Stomach (tissue), 8 donors: ENCODE measurements at regions not wholly inside any gene's neighbourhood (a gene's known extent, or its start where the extent isn't known, plus 50 kb on each side); places are given as distances from the start of the nearest gene placed in this dataset.

ENCODE experiments used
- DNase-seq, 2 donors: peaks; one replicate each; pipeline versions ENCODE4 v3.0.0 to v3.0.0-alpha.2; 2013 to 2019
- H3K27ac ChIP-seq, 5 donors: fragments of 200-600 bp in 4 of 5; sonication (generic) in 4 of 5; one replicate each; pipeline ENCODE4 v1.5.1; 2013 to 2019; ENCODE audit warnings: mild to moderate bottlenecking in 1 of 5, moderate library complexity in 1 of 5
- H3K27me3 ChIP-seq, 3 donors: fragments of 200-600 bp; sonication (generic); one replicate each; pipeline ENCODE4 v1.5.1; 2017 to 2019; ENCODE audit warnings: mixed run types in 1 of 3
- H3K36me3 ChIP-seq, 4 donors: fragments of 200-600 bp; sonication (generic); 1 replicate in 3 of 4; 2 replicates in 1 of 4; pipeline ENCODE4 v1.5.1; 2016 to 2019
- H3K4me1 ChIP-seq, 4 donors: fragments of 200-600 bp; sonication (generic); one replicate each; pipeline ENCODE4 v1.5.1; 2016 to 2019
- H3K4me3 ChIP-seq, 4 donors: fragments of 200-600 bp; sonication (generic) in 3 of 4; one replicate each; pipeline ENCODE4 v1.5.1; 2016 to 2019; ENCODE audit warnings: mild to moderate bottlenecking in 1 of 4
- H3K9me3 ChIP-seq, 4 donors: fragments of 200-600 bp; sonication (generic); one replicate each; pipeline ENCODE4 v1.5.1; 2016 to 2019
- EP300 ChIP-seq: sonication (generic); formaldehyde crosslinking; IDR thresholded peaks from one replicate; pipeline ENCODE4 v1.6.1; 2017; ENCODE audit warnings: antibody characterized with exemption
- POLR2A ChIP-seq, 4 donors: fragments of 450-650 bp; IDR thresholded peaks; one replicate each; pipeline ENCODE4 v1.6.1; 2016; ENCODE audit warnings: antibody characterized with exemption in 4 of 4, control low read depth in 2 of 4, mild to moderate bottlenecking in 1 of 4, moderate library complexity in 1 of 4
- POLR2AphosphoS5 ChIP-seq, 3 donors: sonication (generic); formaldehyde crosslinking; IDR thresholded peaks; one replicate each; pipeline ENCODE4 v1.6.1; 2016; ENCODE audit warnings: antibody characterized with exemption in 3 of 3
- WGBS, 5 donors: extraction: QIAGEN DNeasy Blood & Tissue Kit in 3 of 5; methylation state at CpG; one replicate each; pipeline versions ENCODE4 v1.1.5 to v1.1.7; 2013 to 2018; 5-methylcytosine and 5-hydroxymethylcytosine counted together
- intact Hi-C: fragments of 100-400 bp; cut with DNase I; formaldehyde crosslinking; loops from one replicate; pipeline ENCODE4 v1.15.1; 2023; ENCODE audit warnings: low total_unique reads
- TF ChIP-seq, protein P1 (sequence below), 7 experiments: fragments of 450-650 bp in 4 of 7; fragments of 200-600 bp in 3 of 7; sonication (generic) in 3 of 7; IDR thresholded peaks; one replicate each; pipeline ENCODE4 v1.5.1; 2016 to 2019; ENCODE audit warnings: antibody characterized with exemption in 7 of 7, control low read depth in 2 of 7, mild to moderate bottlenecking in 1 of 7
- donor health status: healthy with polysubstance abuse.
- donor health status: Bipolar disorder and iron deficiency.
- donor health status: healthy.

DNA sequence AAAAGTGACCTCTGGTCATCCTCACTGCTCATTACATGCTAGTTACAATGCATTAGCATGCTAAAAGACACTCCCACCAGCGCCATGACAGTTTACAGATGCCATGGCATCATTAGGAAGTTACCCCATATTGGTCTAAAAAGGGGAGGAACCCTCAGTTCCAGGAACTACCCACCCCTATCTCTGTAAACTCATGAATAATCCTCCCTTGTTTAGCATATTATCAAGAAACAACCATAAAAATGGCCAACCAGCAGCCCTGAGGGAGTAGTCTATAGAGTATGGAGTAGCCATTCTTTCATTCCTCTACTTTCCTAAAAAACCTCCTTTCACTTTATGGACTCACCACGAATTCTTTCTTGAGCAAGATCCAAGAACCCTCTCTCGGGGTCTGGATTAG lies 89.4 kb downstream of the ATPSCKMT start:
- no peaks in the 10 kb centered on the region for H3K27me3 ChIP-seq
- H3K9me3 ChIP-seq = peaks cover 0 to 15% (median 9%) of the 10 kb centered on the region in 4 donors
- H3K36me3 ChIP-seq = no peaks in the 10 kb centered on the region
- WGBS, 5 donors = 66 to 80% (median 79%) methylated on average over 3 of the region's 3 CpGs
- DNase-seq = no peak
- H3K4me1 ChIP-seq = peaks cover 0 to 7% (median 0%) of the 10 kb centered on the region in 4 donors
- H3K4me3 ChIP-seq = no peak overlapping the region
- TF ChIP-seq POLR2A (IDR thresholded peaks at IDR 0.05) (no peak), POLR2AphosphoS5 (IDR thresholded peaks at IDR 0.05) (no peak), EP300 (no peak)
- TF ChIP-seq, protein P1, sequence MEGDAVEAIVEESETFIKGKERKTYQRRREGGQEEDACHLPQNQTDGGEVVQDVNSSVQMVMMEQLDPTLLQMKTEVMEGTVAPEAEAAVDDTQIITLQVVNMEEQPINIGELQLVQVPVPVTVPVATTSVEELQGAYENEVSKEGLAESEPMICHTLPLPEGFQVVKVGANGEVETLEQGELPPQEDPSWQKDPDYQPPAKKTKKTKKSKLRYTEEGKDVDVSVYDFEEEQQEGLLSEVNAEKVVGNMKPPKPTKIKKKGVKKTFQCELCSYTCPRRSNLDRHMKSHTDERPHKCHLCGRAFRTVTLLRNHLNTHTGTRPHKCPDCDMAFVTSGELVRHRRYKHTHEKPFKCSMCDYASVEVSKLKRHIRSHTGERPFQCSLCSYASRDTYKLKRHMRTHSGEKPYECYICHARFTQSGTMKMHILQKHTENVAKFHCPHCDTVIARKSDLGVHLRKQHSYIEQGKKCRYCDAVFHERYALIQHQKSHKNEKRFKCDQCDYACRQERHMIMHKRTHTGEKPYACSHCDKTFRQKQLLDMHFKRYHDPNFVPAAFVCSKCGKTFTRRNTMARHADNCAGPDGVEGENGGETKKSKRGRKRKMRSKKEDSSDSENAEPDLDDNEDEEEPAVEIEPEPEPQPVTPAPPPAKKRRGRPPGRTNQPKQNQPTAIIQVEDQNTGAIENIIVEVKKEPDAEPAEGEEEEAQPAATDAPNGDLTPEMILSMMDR (IDR thresholded peaks at IDR 0.05) = no peak
- H3K27ac ChIP-seq = no peak overlapping the region
- intact Hi-C loops = no loop called here

DNA sequence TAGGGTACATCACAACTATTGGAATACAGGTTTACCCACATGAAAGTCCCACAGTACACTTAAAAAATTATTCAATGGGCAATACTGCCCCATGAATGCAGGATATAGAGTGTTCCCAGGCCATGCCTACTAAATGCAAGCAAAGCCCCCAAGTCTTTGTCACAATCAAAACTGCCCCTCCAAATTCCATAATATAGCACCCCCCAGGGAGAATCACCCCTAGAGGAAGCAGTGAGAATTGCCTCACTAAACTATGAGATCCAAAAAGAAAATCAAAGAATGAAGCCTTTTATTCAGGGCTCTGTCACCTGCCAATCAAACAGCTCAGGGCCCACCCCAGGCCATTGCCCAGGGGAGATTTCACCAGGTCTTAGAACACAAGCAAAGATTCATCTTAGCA lies 90.8 kb downstream of the ATPSCKMT start:
- peaks cover 0 to 2% (median 0%) of the 10 kb centered on the region in 4 donors for H3K9me3 ChIP-seq
- H3K27ac ChIP-seq = no peak overlapping the region
- H3K27me3 ChIP-seq = no peaks in the 10 kb centered on the region
- no peak for DNase-seq
- H3K4me3 ChIP-seq = no peak overlapping the region
- intact Hi-C loops = no loop called here
- peaks cover 0 to 7% (median 0%) of the 10 kb centered on the region in 4 donors for H3K4me1 ChIP-seq
- no peak for TF ChIP-seq POLR2AphosphoS5 (IDR thresholded peaks at IDR 0.05)
- TF ChIP-seq, protein P1 (IDR thresholded peaks at IDR 0.05) = no peak
- no peak for TF ChIP-seq EP300
- TF ChIP-seq POLR2A (IDR thresholded peaks at IDR 0.05) = no peak
- no peaks in the 10 kb centered on the region for H3K36me3 ChIP-seq

DNA sequence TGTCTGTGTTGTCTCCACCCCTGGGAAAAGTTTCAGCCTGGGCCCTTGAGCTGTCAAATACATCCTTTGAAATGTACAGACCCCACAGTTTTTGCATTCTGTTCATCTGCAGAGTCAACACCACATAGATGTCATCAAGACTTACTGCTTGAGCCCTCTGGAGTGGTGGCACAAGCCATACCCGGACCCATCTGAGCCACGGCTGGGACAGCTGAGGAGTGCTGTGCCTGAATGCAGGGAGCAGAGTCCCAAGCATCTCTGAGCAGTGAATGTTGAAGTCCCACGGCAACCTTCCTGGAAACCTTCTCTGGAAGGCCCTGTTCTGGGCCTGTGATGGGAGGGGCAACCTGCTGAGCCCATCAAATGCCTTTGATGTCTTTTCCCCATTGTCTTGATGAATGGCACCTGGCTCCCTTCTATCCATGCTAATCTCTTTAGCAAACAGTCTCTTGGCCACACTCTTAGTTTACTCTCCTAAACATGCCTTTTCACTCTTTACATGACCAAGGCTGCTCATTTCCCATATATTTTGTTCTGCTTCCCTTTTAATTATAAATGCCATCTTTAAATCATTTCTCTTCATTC lies 92.5 kb downstream of the ATPSCKMT start:
- Histone ChIP-seq H3K27me3 (no peaks in the 10 kb centered on the region), H3K9me3 (no peaks in the 10 kb centered on the region), H3K36me3 (no peaks in the 10 kb centered on the region), H3K4me1 (peaks cover 0 to 7% (median 0%) of the 10 kb centered on the region in 4 donors), H3K27ac (no peak overlapping the region), H3K4me3 (no peak overlapping the region)
- intact Hi-C loops = no loop called here
- TF ChIP-seq, protein P1 (IDR thresholded peaks at IDR 0.05) = no peak
- TF ChIP-seq POLR2A (IDR thresholded peaks at IDR 0.05) = no peak
- no peak for TF ChIP-seq POLR2AphosphoS5 (IDR thresholded peaks at IDR 0.05)
- TF ChIP-seq EP300 = no peak
- DNase-seq = no peak
- WGBS, 5 donors = 36 to 58% (median 47%) methylated on average over 3 of the region's 3 CpGs

DNA sequence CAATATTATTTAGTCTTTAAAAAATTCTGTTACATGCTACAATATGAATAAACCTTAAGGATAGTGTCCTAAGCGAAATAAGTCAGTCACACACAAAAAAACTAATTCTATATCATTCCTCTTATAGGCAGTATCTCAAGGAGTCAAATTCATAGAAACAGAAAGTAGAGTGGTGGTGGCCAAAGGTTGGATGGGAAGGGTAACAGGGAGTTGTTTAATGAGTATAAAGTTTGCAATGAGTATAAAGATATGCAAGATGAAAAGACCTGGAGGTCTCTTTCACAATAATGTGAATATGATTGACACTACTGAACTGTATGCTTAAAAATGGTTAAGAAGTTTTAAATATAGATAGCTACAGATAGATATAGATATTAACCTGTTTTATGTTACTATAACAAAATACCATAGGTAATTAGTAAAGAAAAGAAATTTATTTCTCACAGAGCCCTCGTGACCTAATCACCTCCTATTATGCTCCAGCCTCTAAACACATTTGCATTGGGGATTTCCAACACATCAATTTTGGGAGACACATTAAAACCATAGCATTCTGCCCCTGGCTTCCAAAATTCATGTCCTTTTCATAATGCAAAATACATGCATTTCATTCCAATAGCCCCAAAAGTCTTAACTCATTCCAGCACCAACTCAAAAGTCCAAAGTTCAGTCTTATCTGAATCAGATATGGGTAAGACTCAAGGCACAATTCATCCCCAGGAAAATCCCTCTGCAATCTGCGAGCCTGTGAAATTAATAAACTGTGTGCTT lies 93.6 kb downstream of the ATPSCKMT start:
- intact Hi-C loops = no loop called here

More for the DNA sequence above, 93.6 kb downstream of the ATPSCKMT start:
- Histone ChIP-seq H3K4me3 (no peak overlapping the region), H3K27ac (no peak overlapping the region), H3K9me3 (no peaks in the 10 kb centered on the region), H3K4me1 (peaks cover 0 to 7% (median 0%) of the 10 kb centered on the region in 4 donors), H3K36me3 (no peaks in the 10 kb centered on the region), H3K27me3 (no peaks in the 10 kb centered on the region)
- 59 to 68% (median 65%) methylated on average over 3 of the region's 3 CpGs for WGBS, 5 donors
- TF ChIP-seq POLR2A (IDR thresholded peaks at IDR 0.05) = no peak
- TF ChIP-seq, protein P1 (IDR thresholded peaks at IDR 0.05) = no peak
- TF ChIP-seq POLR2AphosphoS5 (IDR thresholded peaks at IDR 0.05) = no peak
- TF ChIP-seq EP300 = no peak
- DNase-seq = no peak
